ENCODE measurements at regions not wholly inside any gene's neighbourhood (a gene's known extent, or its start where the extent isn't known, plus 50 kb on each side); places are given as distances from the start of the nearest gene placed in this dataset.

DNA sequence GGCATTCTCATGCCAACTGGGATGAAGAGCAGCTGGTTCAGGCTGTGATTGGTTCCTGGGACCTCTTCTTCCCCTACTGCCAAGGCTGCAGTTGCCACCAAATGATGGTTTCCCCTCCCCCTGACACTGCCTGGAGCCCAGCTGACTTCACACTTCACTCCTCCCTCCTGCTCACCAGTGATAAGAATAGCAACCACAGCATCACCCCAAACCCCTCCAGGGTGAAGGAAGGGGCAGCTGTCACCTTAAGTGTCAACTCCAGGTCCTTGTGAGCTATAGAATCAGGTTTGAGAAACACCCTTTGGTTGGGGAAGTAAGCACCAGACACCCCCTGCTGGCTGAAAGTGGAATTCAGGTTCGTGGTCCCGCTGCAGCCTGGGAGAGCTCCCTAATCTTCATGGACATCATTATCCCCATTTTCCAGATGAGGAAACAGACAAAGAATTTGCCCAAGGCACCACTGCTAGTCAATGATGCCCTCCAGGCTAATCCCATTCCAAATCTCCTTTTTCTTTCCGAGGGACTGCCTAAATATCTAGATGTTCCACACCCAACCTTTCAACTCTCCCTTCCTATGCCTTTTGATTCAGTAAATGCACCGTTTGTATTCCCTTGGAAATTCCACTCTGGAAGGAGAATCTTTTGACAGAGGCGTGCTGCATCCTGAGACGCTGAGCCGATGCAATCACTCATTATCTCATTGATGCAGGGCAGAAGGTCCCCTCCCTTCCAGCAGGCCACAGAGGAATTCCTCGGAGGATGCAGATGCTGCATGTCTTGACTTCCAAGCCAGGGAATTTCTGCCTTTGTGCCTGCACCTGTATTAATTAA lies 50.6 kb upstream of the UQCRFS1 start:
- no peak for DNase-seq (ENCODE audit: low read depth in 4 of 4, low spot score in 2 of 4)

DNA sequence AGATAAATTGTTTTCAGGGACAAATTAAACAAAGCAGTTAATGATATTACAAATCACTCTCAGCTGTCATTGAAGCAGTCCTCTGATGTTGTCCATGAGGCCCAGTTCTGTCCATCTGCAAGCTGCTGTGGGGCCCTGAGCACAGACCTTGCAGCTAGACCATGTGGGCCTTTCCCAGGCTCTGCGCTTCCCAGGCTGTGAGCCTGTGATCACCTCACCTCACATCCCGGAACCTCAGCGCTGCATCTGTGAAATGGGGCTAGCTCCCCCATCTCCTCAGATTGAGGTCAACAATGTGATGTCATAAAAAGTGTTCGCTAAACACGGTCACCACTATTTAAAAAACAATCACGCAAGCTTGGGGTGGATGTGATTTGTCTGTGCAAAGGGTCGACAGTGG lies 51.9 kb upstream of the UQCRFS1 start:
- DNase-seq (ENCODE audit: low read depth in 4 of 4, low spot score in 2 of 4) = no peak

DNA sequence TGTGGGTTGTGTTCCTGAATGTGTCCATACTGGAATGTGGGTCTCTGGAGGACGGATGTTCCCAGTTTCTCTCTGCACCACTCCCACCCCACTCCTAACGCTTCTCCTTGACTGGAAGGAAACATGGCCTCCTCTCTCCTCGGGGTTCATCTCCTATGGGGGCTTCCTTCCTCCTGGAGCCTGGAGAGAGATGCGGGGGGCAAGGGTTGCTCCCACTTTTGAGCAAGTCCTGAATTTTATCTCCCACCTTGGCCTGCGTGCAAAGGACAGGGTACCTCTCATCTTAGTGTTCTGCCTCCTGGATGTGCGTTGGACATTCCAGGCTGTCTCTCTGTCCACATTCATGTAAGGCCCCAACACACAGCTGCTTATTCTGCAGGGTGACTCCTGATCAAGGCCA lies 52.5 kb upstream of the UQCRFS1 start:
- DNase-seq (ENCODE audit: low read depth in 4 of 4, low spot score in 2 of 4) = no peak

DNA sequence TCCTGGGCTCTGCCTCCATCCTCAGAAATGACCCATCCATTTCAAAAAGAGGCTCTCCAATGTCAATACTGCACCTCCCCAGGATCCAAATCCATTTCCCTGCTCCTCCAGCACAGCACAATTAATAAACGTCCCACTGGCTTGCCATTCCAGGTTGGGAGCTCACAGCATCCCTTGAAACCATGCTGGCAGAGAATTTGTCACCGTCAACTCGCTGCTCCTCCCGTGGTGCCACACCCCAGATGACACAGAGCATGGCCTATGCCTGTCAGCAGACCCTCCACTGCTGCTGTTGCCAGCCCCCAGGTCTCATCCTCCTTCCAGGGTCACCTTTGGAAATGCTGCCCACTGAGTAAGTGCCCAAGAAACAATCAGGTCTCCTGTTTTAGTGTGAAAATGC lies 53.0 kb upstream of the UQCRFS1 start:
- no peak for DNase-seq (ENCODE audit: low read depth in 4 of 4, low spot score in 2 of 4)

DNA sequence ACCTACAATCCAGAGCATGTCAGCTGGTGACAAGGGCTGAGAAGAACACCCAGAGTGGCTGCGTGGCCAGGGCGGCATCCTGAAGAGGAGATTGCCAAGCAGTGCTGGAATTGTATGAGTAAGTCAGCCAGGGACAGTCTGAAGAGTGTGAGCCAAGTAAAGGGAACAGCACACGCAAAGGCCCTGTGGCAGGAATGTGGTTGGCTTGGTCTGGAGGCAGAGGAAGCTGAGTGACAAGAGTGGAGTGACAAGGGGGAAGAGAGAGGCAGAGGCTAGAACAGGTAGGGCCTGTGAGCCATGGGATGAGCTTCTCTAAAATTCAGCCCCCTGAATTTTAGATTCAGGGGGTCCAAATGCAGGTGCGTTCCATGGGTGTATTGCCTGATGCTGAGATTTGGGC lies 53.7 kb upstream of the UQCRFS1 start:
- no peak for DNase-seq (ENCODE audit: low read depth in 4 of 4, low spot score in 2 of 4)

DNA sequence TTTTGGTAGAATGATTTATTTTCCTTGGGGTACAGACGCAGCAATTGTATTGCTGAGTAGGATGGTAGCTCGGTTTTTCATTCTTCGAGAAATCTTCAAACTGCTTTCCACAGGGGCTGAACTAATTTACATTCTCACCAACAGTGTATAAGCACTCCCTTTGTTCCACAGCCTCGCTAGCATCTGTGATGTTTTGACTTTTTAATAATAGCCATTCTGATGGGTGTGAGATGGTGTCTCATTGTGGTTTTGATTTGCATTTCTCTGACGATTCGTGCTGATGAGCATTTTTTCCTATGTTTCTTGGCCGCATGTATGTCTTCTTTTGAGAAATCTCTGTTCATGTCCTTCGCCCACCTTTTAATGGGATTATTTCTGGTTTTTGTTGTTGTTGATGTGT lies 54.8 kb upstream of the UQCRFS1 start:
- no peak for DNase-seq (ENCODE audit: low read depth in 4 of 4, low spot score in 2 of 4)

DNA sequence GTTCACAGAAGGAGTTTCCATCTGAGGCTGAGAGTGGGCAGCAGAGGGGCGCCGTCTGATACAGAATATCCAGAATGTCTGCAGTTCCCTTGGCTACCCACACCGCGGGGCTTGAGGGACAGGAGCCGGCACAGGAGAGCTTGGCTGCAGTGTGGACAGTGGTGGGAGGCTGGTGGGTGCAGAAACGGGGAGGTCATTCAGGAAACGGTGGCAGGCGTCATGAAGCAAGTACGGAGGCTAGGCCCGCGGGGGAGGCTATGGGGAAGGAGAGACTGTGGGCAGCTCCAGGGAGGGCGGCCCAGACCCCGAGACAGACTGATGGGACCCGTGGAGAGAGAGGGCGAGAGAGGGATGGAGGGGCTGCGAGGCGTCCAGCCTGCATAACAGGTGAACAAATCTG lies 55.2 kb upstream of the UQCRFS1 start:
- no peak for DNase-seq (ENCODE audit: low read depth in 4 of 4, low spot score in 2 of 4)

DNA sequence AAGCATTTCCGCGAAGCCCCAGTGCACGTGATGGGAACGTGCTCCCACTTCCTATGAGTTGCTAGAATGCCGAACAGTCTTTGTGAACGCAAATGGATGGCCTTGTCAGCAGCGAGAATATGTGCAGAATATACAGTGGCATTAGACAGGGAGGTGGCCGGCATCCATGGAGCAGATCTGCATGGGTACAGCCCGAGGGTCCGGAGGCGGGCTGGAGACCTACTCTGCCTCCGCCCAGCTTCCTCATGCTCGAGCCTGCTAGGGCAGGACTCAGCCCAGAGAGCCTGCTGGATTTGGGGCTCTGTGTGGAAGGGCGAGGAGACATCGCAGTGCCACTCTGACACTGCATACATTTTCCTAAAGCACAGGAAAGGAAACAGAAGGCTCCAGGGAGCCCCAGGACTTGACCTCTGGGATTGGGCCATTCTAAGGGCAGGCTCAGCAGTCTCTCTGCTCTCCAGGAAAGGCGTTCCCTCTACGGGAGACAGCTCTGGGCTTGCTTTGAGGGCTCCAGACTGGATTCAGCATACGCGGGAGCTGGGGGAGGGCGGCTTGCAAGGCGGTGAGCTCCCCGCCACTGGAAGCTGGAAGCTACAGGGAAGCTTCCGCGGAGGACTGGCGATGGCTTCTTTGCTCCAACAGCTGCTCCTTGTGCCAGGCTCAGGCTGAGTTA lies 55.9 kb upstream of the UQCRFS1 start:
- DNase-seq (ENCODE audit: low read depth in 4 of 4, low spot score in 2 of 4) = no peak

DNA sequence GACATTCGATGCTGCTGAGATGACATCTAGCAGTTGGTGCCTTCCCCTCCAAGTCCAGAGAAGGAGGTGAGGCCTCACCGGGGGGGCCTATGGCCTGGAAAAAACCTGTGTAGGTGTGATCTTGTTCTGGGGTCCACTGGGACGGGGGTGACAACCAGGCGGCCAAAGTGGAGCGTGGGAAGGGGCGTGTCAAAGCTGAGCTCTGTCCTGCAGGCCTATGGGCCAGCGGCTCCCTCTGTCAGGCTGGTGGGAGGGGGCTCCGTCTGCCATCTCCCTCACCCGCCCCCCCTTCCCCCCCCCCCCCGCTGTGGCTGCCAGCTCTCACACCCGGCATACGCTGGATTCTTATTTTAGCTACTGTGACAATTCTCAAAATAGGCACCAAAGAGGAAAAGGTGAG lies 56.7 kb upstream of the UQCRFS1 start:
- no peak for DNase-seq (ENCODE audit: low read depth in 4 of 4, low spot score in 2 of 4)

DNA sequence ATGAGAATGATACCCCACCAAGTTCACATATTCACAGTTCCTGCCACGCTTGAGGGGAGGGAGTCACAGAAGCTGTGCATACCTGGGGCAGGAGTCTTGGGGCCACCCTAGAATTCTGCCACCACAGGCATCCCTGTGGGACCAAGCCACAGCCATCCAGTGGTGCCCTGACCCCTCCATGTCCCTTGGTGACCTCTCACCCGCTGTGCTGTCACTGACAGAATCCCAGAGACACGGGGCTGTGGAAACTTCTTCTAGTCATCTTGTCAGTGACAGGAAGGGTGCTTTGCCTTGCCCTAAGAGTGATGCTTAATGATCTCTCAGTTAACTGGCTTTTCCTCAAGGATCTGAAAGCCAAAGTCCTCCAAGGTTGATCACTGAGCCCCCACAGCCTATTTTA lies 58.4 kb upstream of the UQCRFS1 start:
- no peak for DNase-seq (ENCODE audit: low read depth in 4 of 4, low spot score in 2 of 4)

DNA sequence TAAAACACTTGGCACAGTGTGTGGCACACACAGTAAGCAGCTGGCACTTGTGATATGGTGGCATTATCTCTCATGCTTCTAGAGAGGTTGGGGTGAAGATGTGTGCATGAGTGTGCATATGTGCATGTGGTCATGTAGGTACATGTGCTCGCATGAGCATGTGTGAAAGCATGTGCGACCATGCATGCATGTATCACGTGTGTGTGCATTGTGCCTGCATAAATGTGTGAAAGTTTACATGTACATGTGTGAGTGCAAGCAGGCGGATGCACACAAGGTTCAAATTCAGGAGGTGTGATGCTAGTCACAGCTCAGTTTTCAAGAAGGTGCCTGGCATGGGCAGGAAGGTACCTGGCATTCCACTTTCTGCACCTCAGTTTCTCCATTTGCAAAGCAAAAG lies 59.0 kb upstream of the UQCRFS1 start:
- DNase-seq (ENCODE audit: low read depth in 4 of 4, low spot score in 2 of 4) = no peak

DNA sequence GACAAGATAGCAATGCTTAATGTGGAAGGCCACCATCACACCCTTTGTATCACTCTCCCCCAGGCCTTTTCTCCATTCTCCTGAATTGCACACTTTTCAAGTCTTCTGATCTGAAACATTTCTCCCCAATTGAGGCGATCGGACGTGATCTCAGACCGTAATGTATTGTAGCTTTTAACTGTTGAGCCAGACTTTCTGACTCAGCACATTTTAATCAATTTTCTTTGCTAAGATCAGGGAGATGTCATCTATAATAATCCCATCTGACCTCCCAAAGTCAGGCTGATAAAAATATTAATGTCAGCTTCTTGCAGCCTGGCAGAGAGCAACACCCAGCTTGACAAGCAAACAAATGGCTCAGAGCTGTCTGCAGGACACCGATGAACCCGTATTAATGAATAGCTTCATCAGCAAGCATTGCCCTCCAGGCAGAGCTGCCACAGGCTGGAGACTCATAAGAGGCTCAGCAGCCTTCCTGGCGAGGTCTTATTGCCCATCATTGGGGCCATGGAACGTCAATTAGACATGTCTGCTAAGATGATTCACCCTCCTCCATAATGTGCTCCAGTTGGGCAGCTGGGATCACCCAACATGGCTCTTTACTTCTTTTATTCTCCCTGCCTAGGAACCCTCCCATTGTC lies 60.2 kb upstream of the UQCRFS1 start:
- no peak for DNase-seq (ENCODE audit: low read depth in 4 of 4, low spot score in 2 of 4)

DNA sequence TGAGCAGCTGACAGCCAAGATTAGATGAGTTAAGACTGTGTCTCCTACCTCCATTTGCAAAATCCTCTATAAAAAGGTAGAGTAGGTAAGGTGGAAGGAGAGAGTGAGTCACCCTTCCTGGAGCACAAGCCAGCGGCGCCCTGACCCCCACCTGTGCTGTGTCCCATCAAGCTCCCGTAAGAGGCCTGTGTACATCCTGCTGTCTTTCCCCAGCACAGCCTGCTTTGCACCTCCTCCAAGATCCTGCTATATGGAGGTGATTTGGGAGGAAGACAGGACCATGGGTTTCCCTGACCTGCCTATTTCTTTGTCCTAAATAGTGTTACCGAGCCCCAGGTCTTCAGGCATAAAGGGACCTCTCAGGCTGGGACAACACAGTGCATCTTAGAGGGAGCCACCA lies 62.3 kb upstream of the UQCRFS1 start:
- no peak for DNase-seq (ENCODE audit: low read depth in 4 of 4, low spot score in 2 of 4)

DNA sequence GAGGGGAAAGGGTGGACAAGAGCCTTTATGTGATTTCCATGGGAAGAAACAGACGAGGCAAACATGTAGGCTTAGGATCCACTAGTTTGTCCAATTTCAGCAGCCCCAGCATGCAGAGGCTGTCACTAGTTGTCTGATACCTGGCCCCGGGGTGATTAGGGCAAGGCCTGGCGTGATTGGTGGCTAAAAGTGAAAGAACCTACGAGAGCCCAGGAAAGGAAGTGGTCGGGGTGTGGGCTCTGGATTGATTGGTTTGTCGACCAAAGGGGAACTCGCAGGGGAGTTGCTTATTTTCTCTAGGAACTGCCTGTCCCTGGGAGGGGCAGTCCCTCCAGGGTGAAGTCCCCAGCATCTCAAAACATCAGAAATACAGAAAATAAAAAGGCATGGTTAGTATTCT lies 64.2 kb upstream of the UQCRFS1 start:
- DNase-seq (ENCODE audit: low read depth in 4 of 4, low spot score in 2 of 4) = no peak

DNA sequence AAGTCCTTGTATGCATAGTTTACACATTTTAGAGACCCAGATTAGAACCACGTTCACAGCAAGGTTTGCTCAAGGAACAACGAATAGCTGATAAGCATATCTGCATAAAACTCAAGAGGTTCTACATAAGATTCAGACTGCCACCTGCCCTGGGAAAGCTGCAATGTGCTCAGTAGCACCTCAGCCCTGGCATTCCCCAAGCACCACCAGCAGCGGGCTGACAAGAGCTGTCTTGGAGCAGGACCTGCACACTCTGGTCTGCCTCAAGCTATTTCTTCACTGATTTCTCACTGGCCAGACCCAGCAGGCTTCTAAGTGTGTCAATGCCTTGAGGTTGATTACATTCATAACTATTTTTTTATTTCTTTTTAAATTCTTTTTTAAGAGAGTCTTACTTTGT lies 65.8 kb upstream of the UQCRFS1 start:
- no peak for DNase-seq (ENCODE audit: low read depth in 4 of 4, low spot score in 2 of 4)

DNA sequence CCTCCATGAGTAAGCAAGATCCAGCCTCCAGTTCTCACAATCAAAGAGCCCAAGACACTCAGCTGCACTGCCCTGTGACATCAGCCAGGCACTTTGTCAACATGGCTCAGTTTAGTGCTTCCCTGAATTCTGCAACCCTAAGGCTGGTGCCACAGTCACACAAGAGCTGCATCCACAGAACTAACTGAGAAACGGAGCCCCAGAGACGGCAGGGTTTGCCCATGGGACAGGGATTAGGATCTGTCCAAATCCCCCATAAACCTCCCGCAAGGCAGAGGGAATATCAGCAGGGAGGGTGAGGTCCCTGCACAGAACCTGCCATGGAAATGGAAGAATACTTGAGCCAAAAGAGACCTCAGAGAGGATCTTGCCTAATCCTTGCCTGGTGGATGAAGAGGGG lies 70.4 kb upstream of the UQCRFS1 start:
- no peak for DNase-seq (ENCODE audit: low read depth in 4 of 4, low spot score in 2 of 4)

DNA sequence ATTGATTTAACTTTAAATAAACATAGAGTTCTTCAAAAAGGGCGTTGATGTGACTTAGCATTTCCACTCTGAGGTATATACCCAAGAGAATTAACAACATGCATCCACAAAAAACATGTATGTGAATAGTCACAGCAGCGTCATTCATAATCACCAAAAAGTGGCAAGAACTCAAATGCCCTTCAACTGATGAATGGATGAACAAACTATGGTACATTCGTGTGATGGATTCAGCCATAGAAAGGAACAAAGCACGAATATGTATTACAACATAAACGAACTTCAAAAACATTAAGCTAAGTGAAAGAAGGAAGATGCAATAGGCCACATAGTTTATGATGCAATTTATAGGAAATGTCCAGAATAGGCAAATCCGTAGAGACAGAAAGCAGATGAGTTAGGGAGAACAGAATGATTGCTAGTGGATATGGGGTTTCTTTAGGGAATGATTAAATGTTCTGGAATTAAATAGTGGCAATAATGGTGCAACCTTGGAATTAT lies 72.3 kb upstream of the UQCRFS1 start:
- DNase-seq (ENCODE audit: low read depth in 4 of 4, low spot score in 2 of 4) = no peak

DNA sequence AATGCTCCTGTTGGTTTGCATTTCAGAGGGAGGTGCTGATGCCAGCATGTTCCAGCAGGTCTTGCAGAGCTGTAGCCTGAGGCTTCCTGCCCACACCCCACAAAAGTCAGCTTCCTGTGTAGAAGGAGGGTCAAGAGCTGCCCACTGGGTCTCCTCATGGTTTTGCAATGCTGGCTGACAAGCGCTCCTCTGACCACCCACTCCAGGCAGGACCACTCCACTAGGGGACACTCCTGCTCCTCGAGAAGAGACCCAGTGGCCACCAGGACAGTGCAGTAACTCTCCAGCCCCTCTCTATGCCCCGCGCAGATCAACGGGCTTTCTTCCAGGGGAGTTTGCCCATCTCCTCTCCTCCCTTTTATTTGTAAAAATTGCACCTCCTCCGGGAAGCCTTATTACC lies 72.9 kb upstream of the UQCRFS1 start:
- DNase-seq (ENCODE audit: low read depth in 4 of 4, low spot score in 2 of 4) = peak in 1 of 4 donors; percentile 29

DNA sequence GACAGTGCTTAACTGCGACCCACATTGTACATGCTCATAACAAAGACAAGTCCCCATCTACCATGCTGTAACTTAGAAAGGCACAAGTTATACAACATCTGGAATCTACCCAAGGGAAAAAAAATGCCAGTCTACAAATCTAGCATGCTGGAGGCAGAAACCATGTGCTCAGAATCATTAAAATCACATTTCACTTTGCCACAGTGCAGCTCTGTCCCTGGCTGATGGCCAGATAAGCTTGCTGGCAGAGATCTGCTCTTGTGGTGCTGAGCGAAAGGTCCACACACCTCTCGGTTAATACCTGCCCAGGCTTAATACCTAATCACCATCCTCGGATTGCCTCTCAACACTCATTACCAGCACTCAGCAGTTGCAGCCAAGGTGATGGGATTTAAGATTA lies 74.1 kb upstream of the UQCRFS1 start:
- DNase-seq (ENCODE audit: low read depth in 4 of 4, low spot score in 2 of 4) = no peak

DNA sequence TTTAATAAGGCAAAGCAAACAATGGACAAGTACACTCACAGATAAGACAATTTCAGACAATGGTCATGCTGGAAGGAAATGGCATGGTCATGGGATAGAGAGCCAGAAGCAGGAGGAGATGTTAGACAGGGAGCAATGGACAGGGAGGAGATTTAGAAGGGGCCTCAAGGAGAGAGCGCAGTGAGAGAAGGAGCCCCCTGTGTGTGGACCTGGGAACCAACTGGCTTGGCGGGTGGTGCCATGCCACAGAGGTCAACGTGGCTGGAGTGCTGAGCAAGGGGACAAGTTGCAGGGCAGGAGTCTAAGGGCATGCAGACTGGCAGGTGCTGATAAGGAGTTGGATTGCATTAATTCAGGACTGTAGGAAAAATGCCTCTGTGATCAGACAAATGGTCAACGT lies 75.3 kb upstream of the UQCRFS1 start:
- no peak for DNase-seq (ENCODE audit: low read depth in 4 of 4, low spot score in 2 of 4)

DNA sequence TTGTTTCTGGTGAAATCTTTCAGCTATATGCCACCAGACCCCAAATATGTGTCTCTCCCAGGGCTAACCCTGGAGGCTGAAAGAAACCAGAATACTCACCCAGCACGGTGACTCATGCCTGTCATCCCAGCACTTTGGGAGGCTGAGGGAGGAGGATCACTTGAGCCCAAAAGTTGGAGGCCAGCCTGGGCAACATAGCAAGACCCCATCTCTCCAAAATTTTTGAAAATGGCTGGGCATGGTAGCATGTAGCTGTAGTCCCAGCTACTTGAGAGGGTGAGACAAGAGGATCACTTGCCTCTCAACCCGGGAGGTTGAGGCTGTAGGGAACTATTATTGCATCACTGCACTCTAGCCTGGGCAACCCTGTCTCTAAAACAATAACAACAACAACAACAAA lies 76.1 kb upstream of the UQCRFS1 start:
- DNase-seq (ENCODE audit: low read depth in 4 of 4, low spot score in 2 of 4) = no peak

DNA sequence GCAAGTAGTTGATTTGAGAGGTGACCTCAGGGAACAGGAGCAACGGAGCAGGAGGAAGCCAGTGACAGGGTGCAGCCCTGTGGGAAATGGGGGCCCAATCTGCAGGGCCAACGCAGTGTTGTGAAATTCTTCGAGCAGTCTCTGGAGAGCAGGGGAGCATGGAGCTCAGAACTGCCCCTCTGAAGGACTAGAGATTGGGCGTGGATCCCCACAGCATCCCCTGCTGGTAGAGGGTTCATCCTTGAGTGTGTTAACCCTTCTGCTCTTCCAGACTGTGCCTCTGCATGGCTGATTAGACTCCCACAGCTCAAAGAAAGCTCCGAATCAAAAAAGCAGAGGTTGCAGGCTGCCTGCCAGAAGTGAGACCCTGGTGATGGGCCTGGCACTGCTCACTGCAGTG lies 77.9 kb upstream of the UQCRFS1 start:
- DNase-seq (ENCODE audit: low read depth in 4 of 4, low spot score in 2 of 4) = no peak
